ENCODE measurements at regions not wholly inside any gene's neighbourhood (a gene's known extent, or its start where the extent isn't known, plus 50 kb on each side); places are given as distances from the start of the nearest gene placed in this dataset.

DNA sequence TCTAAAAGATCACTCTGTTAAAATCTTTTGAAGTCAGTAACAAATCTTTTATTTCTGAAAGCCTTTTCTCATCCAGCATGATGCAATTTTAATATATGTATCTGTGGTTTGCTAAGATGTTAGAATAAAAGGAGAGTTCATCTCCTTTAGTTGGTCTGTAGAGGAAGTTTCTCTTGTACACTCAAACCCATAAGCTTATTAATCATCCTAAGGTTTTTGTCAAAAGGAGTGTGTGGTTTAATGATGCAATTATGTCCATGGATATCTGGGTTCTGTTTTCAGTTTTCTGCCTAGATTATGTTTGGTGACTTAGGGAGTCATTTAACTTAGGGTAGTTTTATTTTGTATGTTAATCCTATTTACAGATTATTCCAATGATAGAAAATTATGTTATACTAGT is 52.1 kb upstream of the NDST4 start:
- no peak for DNase-seq
- intact Hi-C loops (cut with DNase I; ENCODE audit: low total_unique reads) = no loop called here
- TF ChIP-seq POLR2AphosphoS5 (IDR thresholded peaks at IDR 0.05) = no peak
- TF ChIP-seq, protein P1, sequence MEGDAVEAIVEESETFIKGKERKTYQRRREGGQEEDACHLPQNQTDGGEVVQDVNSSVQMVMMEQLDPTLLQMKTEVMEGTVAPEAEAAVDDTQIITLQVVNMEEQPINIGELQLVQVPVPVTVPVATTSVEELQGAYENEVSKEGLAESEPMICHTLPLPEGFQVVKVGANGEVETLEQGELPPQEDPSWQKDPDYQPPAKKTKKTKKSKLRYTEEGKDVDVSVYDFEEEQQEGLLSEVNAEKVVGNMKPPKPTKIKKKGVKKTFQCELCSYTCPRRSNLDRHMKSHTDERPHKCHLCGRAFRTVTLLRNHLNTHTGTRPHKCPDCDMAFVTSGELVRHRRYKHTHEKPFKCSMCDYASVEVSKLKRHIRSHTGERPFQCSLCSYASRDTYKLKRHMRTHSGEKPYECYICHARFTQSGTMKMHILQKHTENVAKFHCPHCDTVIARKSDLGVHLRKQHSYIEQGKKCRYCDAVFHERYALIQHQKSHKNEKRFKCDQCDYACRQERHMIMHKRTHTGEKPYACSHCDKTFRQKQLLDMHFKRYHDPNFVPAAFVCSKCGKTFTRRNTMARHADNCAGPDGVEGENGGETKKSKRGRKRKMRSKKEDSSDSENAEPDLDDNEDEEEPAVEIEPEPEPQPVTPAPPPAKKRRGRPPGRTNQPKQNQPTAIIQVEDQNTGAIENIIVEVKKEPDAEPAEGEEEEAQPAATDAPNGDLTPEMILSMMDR (IDR thresholded peaks at IDR 0.05) = no peak
- no peaks in the 10 kb centered on the region for H3K4me1 ChIP-seq
- no peak overlapping the region for H3K27ac ChIP-seq
- no peaks in the 10 kb centered on the region for H3K9me3 ChIP-seq
- H3K4me3 ChIP-seq = no peak overlapping the region
- H3K36me3 ChIP-seq = no peaks in the 10 kb centered on the region
- H3K27me3 ChIP-seq = no peaks in the 10 kb centered on the region
- in situ Hi-C loops (cut with MboI; ENCODE audit: low pct_ligation_motif_present in 1 of 4, low pct_unique_long_range_greater_than_20kb in 1 of 4, low sequenced_read_pairs in 3 of 4) = no loop called here

Small RNAs in the stretch of these regions (small RNA-seq; reads per million reads assigned to genes)
- 0 reads per million in 4 donors for gene RNU6-119P

Measured in transverse colon (tissue), 4 donors.